RKO (cell line): ENCODE measurements at regions not wholly inside any gene's neighbourhood (a gene's known extent, or its start where the extent isn't known, plus 50 kb on each side); places are given as distances from the start of the nearest gene placed in this dataset.
"Not testable (repeated sequence)": the region's sequence is repeated elsewhere in the genome, so short reads cannot be mapped to it uniquely, and the experiment has no call there.

Source experiments
- DNase-seq: peaks from one replicate; pipeline ENCODE4 v3.0.0-alpha.2; 2016; ENCODE audit warnings: low spot score

DNA sequence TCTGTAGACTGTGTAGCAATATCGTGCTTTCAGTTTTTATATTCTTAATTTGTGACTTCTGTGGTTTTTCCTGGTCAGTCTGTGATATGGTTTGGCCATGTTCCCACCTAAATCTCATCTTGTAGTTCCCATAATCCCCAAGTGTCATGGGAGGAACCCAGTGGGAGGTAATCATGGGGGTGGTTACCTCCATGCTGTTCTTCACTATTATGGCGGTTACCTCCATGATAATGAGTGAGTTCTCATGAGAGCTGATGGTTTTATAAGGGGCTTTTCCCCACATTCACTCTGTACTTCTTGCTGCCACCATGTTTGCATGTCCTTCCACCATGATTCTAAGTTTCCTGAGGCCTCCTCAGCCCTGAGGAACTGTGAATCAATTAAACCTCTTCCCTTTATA is 169.8 kb downstream of the LEPR start:
- DNase-seq, result no peak

GRCh38 chr1:65593516-65593915 is 173.0 kb downstream of the LEPR start:
- no peak for DNase-seq

- no peak for DNase-seq
Measured at GRCh38 chr1:65595724-65596123, 175.3 kb downstream of the LEPR start.

GRCh38 chr1:65596768-65597167 is 176.3 kb downstream of the LEPR start:
- DNase-seq, result no peak

GRCh38 chr1:65605621-65606020 is 185.2 kb downstream of the LEPR start:
- DNase-seq, result no peak

GRCh38 chr1:65606426-65606825 is 186.0 kb downstream of the LEPR start:
- no peak for DNase-seq

DNA sequence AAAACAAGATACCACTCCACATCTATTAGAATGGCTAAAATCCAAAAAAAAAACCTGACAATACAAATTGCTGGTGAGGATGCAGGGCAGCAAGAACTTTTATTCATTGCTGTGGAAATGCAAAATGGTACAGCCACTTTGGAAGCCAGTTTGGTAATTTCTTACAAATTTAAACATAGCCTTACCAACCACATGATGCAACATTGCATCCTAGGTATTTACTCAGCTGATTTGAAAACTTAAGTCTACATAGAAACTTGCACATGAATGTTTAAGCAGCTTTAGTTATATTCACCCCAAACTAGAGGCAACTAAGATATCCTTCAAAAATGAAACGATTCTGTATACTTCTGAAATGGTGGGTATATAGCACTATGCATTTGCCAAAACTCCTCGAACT is 178.8 kb upstream of the PDE4B start:
- no peak for DNase-seq

GRCh38 chr1:65615859-65616258 is 176.8 kb upstream of the PDE4B start:
- DNase-seq, result no peak

- not testable (repeated sequence) for DNase-seq
Measured at GRCh38 chr1:65621721-65622120, 171.0 kb upstream of the PDE4B start.

GRCh38 chr1:65623895-65624294 is 168.8 kb upstream of the PDE4B start:
- no peak for DNase-seq

- no peak for DNase-seq
Measured at GRCh38 chr1:65625528-65625927, 167.2 kb upstream of the PDE4B start.

- DNase-seq, result no peak
Measured at GRCh38 chr1:65626003-65626402, 166.7 kb upstream of the PDE4B start.

- DNase-seq, result no peak
Measured at GRCh38 chr1:65629788-65630187, 162.9 kb upstream of the PDE4B start.

DNA sequence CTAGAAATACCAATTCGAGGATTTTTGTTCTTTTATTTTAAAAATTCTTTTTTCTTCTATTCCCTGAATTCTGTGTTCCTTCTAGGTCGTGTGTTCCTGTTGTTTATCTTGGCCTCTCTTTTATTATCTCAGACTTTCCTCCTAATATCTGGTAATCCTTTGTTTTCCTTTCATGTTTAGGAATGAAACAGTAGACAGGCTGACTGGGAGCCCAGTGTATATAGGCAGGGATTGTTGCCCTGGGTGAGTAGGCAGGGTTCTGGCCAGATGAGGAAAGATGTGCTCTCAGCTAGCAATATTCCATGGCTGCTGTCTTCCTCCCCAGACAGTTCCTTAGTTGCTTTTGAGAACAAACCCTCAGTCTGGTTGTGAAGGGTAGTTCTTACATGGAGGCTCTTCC is 161.8 kb upstream of the PDE4B start:
- no peak for DNase-seq

DNA sequence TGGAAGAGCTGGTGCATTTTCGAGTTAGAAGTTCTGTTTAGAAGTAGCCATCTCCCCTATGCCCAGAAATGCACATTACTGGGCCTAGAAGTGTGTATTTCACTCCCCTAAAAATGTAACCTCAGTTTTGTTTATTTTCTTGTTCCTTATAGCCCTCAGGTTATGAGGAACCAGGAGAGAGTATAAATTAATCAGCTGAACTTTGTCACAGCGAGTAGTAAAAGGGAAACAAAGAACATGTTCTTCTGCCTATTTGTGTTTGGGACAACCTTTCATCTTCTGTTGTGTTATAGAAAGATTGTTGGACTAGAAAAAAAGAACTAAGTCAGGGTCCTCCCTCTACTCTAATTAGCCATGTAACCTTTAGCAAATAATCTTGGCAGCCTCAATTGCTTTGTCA is 160.5 kb upstream of the PDE4B start:
- DNase-seq, result no peak

GRCh38 chr1:65640046-65640445 is 152.6 kb upstream of the PDE4B start:
- no peak for DNase-seq

- DNase-seq, result not testable (repeated sequence)
Measured at GRCh38 chr1:65649185-65649584, 143.5 kb upstream of the PDE4B start.

GRCh38 chr1:65650682-65651081 is 142.0 kb upstream of the PDE4B start:
- DNase-seq, result no peak

DNA sequence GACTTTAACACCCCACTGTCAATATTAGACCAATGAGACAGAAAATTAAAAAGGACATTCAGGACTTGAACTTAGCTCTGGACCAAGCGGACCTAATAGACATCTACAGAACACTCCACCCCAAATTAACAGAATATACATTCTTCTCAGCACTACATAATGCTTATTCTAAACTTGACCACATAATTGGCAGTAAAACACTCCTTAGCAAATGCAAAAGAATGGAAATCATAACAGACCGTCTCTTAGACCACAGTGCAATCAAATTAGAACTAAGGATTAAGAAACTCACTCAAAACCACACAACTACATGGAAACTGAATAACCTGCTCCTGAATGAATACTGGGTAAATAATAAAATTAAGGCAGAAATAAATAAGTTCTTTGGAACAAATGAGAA is 138.2 kb upstream of the PDE4B start:
- not testable (repeated sequence) for DNase-seq

GRCh38 chr1:65657609-65658008 is 135.1 kb upstream of the PDE4B start:
- DNase-seq, result not testable (repeated sequence)

DNA sequence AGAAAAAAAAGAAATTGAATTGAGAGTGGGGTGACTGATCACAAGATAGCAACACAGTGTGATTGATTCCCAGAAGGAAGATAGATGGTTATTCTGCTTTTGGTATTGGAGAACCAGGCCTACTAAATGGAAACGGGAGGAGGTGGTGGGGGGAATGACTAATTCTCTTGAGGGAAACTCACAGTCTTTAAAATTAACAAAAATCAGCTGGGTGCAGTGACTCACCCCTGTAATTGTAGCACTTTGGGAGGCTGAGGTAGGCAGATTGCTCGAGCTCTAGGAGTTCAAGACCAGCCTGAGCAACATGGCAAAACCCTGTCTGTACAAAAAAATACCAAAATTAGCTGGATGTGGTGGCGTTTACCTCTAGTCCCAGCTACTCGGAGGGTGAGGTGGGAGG is 134.6 kb upstream of the PDE4B start:
- peak; percentile 71 for DNase-seq

GRCh38 chr1:65668368-65668767 is 124.3 kb upstream of the PDE4B start:
- no peak for DNase-seq

GRCh38 chr1:65670518-65670917 is 122.2 kb upstream of the PDE4B start:
- no peak for DNase-seq

DNA sequence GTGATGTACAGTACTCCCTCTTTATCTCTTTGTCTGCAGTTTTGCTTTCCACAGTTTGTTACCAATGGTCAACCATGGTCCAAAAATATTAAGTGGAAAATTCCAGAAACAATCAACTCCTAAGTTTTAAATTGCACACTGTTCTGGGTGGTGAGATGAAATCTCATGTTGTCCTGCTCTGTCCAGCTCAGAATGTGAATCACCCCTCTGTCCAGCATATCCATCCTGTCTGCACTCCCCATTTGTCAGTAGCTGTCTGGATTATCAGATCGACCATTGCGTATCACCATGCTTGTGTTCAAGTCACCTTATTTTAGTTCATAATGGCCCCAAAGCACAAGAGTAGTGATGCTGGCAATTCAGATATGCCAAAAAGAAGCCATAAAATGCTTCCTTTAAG is 118.2 kb upstream of the PDE4B start:
- no peak for DNase-seq

- DNase-seq, result no peak
Measured at GRCh38 chr1:65679773-65680172, 112.9 kb upstream of the PDE4B start.
